GM21367 (cell line): ENCODE measurements at regions not wholly inside any gene's neighbourhood (a gene's known extent, or its start where the extent isn't known, plus 50 kb on each side); places are given as distances from the start of the nearest gene placed in this dataset.
"Not testable (repeated sequence)": the region's sequence is repeated elsewhere in the genome, so short reads cannot be mapped to it uniquely, and the experiment has no call there.

Experiments used
- ATAC-seq: cut with Tn5 transposase; IDR thresholded peaks from one replicate; pipeline ENCODE4 v1.9.1; 2021; ENCODE audit not compliant: unreplicated experiment

GRCh38 chr6:144519426-144519825 is 234.3 kb downstream of the UTRN start:
- no peak for ATAC-seq

DNA sequence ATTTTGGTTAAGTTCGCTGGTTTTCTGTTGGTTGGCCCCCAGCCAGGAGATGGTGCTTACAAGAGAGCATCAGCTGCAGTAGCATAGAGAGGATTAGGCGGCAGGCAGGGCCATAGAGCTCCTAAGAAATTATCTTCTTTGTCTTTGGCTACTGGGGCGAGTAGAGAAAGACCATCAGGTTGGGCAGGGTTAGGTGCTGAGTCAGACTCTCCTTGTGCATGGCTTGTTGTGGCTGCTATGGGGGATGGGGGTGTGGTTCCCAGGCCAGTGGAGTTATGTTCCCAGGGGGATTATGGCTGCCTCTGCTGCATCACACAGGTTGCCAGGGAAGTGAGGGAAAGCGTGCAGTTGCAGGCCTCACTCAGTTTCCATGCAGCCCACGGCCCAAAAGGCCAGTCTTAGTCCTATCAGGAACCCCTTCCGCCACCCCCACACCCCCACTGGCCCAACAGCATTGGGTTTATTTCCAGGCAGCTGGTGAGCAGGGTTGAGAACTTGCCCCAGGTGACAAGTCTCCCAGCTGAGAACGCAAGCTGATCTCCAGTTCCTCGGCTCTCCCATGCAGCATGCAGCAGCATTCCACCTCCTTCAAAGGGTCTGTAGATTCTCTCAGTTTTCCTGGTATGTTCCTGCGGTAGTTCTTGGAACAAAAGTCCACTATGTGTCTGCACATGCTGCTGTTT is 243.7 kb downstream of the UTRN start:
- ATAC-seq, result no peak

DNA sequence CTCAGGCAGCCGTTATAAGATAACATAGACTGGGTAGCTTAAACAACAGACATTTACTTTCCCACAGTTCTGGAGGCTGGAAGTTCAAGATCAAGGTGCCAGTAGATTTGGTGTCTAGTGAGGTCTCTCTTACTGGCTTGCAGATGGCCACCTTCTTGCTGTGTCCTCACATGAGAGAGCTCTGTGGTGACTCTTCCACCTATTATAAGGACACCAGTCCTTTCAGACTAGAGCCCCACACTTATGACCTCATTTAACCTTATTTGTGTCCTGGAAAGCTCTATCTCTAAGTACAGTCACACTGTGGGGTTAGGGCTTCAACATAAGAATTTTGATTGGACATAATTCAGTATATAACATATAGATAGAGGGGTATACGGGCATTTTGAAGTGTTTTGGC is 245.0 kb downstream of the UTRN start:
- no peak for ATAC-seq

DNA sequence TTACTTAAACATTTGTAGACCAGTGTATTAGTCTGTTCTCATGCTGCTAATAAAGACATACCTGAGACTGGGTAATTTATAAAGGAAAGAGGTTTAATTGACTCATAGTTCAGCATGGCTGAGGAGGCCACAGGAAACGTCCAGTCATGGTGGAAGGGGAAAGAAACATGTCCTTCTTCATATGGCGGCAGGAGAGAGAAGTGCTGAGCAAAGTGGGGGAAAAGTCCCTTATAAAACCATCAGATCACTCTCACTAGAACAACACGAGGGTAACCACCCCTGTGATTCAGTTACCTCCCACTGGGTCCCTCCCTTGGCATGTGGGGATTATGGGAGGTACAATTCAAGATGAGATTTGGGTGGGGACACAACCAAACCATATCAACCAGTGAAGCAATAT is 247.1 kb downstream of the UTRN start:
- ATAC-seq, result not testable (repeated sequence)

GRCh38 chr6:144534180-144534579 is 249.0 kb downstream of the UTRN start:
- ATAC-seq, result no peak

DNA sequence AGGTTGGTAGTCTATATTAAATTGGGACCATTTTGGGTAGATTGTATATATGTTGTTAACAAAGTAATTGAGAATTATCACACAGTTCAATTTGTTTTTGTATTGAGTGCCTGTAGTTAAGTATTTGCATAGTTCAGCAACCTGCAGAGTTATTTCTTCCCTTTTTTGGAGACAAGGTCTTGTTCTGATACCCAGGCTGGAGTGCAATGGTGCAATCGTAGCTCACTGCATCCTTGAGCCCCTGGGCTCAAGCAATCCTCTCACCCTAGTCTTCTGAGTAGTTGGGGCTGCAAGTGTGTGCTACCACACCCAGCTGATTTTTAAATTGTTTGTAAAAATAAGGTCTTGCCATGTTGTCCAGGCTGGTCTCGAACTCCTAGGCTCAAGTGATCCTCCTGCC is 250.5 kb downstream of the UTRN start:
- ATAC-seq, result no peak

DNA sequence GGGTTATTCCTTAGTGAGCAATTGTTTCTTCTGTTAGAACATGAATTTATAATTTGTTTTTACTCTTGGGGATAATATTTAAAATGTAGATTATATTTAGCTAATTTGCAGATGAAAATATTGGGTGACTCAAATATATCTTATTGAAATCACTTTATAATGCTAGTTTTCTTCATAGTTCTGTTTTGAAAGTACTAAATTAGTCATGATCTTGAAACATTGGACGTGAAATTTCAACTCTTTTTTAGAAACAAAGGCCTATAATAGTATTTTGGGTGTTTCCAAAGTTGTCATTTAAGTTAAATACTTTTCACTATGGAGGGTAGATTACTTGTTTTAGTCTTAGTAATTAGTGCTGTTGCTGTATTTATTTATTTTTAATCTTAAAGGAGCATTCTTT is 250.9 kb downstream of the UTRN start:
- no peak for ATAC-seq

DNA sequence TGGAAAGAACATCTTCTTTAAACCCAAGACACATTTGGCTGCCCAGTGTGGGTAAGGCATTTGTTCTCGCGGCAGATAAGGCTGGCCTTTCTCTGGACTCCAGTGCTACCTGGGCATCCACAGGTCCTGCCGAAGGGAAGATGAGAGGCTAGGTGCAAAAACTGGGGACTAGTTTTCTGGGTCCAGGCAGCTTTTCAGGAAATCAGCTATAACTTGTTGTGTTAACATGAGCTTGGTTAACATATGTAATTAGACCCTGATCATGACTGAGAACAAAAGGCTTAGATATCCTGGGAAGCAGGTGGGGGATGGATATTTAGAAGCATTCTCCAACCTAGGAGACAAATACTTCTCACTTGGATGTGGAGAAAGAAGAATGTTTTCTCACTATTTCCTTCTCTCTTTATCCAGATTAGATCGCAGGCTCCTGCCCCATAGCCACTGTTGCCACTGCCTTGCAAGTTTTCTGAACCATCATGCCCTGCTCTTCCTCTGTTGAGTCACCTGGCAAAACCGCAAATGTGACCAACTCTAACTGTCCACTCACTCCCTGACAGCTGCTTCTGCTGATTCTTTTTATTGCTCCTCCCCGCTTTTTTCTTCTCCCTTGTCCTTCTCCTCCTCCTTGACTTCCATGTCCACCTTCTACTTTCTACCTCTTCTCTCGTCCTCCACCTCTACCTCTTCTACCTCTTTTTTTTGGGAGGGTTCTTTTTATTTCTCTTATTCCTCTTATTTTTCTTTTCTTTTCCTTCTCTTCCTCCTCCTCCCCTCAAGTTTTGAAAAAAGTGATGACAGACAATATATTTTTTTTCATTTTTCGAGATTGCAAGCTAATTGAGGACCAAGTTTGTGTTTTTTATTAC is 258.1 kb downstream of the UTRN start:
- ATAC-seq, result no peak

DNA sequence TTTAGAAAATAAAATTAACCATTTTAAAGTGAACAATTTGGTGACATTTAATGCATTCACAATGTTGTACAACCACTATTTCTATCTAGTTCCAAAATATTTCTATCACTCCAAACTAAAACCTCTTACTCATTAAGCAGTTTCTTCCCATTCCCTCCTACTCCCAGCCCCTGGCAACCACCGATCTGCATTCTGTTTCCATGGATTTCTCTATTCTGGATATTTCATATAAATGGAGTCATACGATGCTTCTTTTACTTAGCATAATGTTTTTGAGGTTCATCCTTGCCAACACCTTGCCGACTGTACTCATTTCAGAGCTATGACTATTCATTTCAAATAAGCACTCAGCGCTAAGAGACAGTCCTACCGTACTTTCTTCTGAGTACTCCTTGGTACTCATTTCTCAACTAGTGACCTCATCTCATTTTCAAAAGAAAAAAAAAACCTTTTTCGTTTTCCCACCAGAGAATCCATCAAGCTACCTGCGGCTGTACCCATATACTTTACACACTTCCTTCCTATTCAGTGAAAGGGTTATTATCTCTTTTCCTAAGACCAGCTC is 259.2 kb downstream of the UTRN start:
- no peak for ATAC-seq

- ATAC-seq, result no peak
Observed at GRCh38 chr6:144546807-144547206, 261.7 kb downstream of the UTRN start.

- no peak for ATAC-seq
Observed at GRCh38 chr6:144547409-144547808, 262.3 kb downstream of the UTRN start.

DNA sequence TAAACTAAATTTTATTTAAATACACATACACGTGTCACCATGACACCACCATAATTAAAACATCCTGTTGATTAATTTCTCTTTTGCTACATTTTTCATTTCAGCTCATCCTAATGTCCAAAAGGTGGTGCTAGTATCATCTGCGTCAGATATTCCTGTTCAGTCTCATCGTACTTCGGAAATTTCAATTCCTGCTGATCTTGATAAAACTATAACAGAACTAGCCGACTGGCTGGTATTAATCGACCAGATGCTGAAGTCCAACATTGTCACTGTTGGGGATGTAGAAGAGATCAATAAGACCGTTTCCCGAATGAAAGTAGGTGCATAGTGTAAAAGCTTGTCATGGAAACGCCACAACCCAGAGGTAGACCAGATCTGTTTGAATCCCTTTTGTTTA is 263.4 kb downstream of the UTRN start:
- no peak for ATAC-seq

GRCh38 chr6:144549837-144550747 is 265.0 kb downstream of the UTRN start:
- no peak for ATAC-seq

GRCh38 chr6:144551339-144551738 is 266.2 kb downstream of the UTRN start:
- ATAC-seq, result no peak

DNA sequence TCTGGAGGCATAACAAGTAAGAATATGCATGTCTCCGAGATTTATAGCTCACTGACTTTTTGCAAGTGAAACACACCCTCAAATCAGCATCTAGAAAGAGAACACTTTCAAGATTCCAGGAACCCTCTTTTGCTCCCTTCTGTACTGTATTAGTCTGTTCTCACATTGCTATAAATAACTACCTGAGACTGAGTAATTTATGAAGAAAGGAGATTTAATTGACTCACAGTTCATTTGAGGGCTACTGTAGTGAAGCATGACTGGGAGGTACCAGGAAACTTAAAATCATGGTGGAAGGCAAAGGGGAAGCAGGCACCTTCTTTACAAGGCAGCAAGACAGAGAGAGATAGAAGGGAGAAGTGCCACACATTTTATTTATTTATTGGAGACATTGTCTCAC is 269.9 kb downstream of the UTRN start:
- no peak for ATAC-seq

DNA sequence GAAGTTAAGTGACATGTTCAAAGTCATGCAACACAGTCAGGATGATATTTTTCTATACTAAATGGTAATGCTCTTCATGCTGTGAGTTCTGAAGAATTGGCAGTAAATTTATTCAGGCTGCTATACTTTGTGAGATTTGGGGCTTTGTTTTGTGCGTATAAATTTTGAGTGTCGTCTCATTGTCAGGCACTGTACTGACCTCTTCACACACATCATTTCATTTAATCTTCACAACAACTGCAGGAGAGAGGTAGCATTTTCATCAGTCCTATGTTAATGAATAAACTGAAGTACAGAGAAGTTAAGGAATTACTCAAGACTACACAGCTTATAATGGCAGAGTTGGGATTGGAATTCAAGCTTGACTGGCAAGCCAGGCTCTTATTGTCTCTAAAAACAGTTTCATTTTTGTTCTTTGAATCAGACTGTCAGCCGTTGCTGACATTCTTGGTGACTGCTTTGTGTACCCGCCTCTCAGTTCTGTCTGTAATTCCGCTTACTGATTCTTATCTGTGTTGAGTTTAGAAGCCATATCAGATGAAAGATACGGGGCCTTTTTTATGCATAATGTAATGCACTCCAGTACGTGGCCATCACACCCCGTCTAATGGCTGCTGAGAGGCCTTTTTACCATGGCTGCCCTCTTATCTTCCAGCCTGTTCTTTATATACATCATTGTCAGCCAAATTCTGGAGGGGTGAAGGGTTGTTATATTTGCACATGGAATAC is 274.9 kb downstream of the UTRN start:
- ATAC-seq, result no peak

DNA sequence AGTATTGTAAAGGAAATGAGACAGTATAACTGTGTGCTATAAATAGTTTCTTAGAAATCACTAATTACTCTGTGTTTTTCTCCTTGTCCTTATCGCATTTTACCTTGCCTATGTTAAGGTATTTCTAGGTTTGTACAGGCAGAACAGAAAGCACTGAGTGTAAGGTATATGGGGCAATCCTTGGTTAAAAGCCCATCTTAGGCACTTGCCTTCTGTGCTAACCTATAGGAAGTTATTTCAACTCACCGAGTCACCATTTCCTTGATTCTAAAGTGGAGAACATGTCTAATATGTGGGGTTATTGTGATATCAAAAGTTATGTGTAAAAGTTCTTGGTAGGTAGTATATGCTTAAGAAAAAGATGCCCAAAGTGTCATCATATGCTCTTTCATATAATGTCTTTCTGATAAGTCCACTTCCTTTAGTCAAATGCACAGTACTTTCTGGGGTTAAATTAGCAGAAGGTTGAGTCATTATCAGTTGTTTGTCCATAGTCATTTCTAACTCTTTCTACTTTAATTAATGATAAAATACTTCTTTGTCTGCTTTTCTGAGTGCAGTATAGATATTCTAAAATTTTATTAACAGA is 276.4 kb downstream of the UTRN start:
- no peak for ATAC-seq

DNA sequence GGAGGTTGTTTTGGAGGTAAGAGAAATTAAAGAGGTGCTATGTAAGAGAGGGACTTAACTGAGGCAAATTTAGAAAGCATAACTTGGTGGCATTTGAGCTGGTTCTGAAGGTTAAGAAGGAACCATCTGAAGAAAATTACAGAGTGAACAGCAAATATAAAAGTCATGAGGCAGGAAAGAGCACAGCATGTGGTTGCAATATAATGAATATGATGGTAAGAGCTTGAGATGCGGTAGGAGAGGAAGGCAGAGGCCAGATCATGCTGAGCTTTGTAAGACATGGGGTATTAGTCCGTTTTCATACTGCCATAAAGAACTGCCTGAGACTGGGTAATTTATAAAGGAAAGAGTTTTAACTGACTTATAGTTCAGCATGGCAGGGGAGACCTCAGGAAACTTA is 279.1 kb downstream of the UTRN start:
- no peak for ATAC-seq

GRCh38 chr6:144566868-144567615 is 281.9 kb downstream of the UTRN start:
- no peak for ATAC-seq
